Adrenal gland (tissue), 5 donors: ENCODE measurements at regions not wholly inside any gene's neighbourhood (a gene's known extent, or its start where the extent isn't known, plus 50 kb on each side); places are given as distances from the start of the nearest gene placed in this dataset.

ENCODE experiments used
- CTCF ChIP-seq, 6 experiments: fragments of 450-650 bp in 4 of 6; fragments of 200-600 bp in 2 of 6; sonication (generic) in 1 of 6; IDR thresholded peaks; 1 replicate in 5 of 6; 2 replicates in 1 of 6; pipeline versions ENCODE4 v1.5.1 to v1.8.0; 2016 to 2021; ENCODE audit warnings: antibody characterized with exemption in 6 of 6, mild to moderate bottlenecking in 2 of 6, moderate library complexity in 1 of 6
- POLR2A ChIP-seq, 2 donors: fragments of 450-650 bp; IDR thresholded peaks; one replicate each; pipeline ENCODE4 v1.6.1; 2017; ENCODE audit warnings: antibody characterized with exemption in 2 of 2, mild to moderate bottlenecking in 2 of 2, moderate library complexity in 1 of 2
- donor health status: DM: no; HTN: no; CAD: no.

GRCh38 chr3:164144824-164145223 is 933.5 kb downstream of the SI start:
- no peak for TF ChIP-seq POLR2A (IDR thresholded peaks at IDR 0.05)
- no peak for TF ChIP-seq CTCF (IDR thresholded peaks at IDR 0.05)
